ENCODE measurements at regions not wholly inside any gene's neighbourhood (a gene's known extent, or its start where the extent isn't known, plus 50 kb on each side); places are given as distances from the start of the nearest gene placed in this dataset.

DNA sequence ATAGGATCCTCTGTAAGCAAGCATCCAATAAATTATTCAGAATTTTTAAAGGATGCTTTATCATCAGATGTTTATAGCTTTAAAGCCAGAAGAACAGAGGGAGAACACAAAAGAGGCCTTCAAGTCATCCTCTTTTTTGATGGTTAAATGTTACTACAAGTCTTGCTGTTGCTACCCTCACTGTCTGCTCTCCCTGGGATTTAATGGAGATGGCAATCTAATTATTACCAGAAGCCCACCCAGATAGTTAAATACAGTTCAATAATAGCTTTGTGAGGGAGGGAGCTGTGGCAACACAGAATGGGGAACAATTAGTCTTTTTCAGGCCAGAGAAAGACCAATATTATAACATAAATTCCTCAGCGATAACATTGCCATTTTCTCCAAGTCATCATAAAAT, 87.0 kb upstream of the ACTBL2 start:
- TF ChIP-seq, protein P1, sequence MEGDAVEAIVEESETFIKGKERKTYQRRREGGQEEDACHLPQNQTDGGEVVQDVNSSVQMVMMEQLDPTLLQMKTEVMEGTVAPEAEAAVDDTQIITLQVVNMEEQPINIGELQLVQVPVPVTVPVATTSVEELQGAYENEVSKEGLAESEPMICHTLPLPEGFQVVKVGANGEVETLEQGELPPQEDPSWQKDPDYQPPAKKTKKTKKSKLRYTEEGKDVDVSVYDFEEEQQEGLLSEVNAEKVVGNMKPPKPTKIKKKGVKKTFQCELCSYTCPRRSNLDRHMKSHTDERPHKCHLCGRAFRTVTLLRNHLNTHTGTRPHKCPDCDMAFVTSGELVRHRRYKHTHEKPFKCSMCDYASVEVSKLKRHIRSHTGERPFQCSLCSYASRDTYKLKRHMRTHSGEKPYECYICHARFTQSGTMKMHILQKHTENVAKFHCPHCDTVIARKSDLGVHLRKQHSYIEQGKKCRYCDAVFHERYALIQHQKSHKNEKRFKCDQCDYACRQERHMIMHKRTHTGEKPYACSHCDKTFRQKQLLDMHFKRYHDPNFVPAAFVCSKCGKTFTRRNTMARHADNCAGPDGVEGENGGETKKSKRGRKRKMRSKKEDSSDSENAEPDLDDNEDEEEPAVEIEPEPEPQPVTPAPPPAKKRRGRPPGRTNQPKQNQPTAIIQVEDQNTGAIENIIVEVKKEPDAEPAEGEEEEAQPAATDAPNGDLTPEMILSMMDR (IDR thresholded peaks at IDR 0.05) = no peak

DNA sequence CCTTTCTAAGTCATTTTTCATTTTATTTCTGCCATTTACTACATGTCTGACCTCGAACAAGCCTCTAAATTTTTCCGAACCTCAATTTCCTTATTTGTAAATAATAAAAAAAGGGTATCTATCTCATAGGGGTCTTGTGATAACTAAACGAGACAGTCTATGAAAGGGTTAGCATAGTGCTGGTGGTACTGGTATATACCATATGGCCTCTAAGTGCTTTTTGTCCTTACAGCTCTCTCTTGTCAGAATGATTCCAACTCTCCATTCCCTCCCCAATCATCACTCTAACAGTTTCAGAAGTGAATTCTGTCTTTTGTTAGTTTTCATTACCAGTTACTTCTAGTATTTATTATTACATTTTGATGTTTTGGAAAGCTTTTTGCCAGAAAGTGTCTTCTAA, 85.5 kb upstream of the ACTBL2 start:
- TF ChIP-seq, protein P1 (IDR thresholded peaks at IDR 0.05) = no peak

DNA sequence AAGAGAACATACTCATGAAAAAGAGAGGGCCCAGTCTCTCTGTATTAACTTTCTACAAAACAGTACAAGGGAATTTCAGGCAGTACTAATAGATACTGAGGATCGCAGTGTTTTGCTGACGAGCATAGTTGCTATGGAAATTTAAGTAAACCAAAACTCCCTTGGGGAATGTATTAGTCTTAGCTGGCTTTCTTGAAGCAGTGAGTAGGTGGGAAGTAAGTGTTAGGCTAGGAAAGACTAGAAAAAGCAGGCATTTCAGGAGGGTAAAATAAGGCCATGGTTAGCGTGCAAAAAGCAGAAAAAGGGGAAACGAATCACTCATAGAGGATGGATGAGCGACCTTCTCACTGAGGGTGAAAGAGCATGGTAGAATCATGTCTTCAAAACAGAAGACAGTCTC, 84.3 kb upstream of the ACTBL2 start:
- TF ChIP-seq, protein P1 (IDR thresholded peaks at IDR 0.05) = no peak

DNA sequence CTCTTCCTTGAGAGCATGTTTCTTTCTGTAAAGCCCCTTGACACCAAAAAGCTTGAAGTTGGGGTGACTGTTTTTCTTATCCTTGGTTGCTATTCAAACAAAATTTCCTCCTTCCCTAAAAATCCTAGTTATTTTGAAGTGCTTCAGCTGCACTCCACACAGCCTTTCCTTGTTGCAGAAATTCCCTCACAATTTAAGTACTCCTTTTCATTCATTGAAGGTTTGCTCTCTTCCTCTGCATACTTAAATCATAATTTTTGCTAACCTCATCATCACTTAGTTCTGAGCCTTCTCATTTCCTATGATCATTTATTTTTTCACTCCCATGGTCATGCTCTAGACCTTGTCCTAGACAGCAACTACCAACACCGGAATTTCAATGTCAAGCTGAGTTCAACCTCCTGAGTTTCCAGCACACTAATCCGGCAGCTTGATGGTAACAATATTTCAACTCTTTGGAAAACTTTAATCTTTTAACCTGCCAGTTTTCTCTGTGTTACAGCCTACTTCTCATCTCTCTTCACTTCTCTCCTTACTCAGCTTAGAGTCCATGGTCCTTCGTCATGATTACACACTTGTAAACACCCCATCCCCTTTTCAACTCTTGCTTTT, 78.7 kb upstream of the ACTBL2 start:
- TF ChIP-seq, protein P1 (IDR thresholded peaks at IDR 0.05) = no peak

DNA sequence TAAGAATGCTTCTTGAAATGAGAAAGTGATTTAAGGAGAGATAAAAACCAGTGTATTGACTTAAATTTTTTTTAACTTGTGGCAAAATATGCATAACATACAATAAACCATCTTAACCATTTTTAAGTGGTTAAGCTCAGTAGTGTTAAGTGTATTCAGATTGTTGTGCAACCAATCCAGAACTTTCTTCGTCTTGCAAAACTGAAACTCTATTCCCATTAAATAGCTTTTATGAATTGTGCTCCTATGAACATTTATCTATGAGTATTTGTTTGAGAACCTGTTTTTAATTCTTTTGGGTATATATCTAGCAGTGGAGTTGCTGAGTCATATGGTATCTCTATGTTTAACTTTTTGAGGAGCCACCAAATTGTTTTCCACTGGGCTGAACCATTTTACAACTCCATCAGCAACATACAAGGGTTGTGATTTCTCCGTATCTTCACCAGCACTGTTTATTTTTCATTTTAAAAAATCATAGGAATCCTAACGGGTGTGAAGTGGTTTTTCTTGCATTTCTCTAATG, 76.6 kb upstream of the ACTBL2 start:
- TF ChIP-seq, protein P1 (IDR thresholded peaks at IDR 0.05) = no peak

DNA sequence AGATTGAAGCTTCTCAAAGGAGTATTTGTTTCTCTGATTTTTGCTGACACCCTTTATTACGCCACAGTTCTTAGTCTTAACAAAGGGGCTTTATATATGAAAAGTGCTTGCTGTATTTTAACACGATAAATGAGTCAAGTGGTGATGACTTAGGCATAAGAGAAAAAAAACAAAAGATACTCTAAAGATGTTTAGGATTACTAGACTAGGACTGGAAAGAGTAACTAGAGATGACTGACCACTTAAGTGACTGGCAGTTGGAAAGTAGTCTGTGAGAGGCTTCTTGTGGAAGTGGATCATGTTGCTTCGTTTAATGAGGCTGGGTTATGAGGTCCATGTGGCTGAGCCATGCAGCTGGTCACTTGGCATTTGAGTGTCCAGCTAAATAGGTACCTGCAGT, 69.4 kb upstream of the ACTBL2 start:
- TF ChIP-seq, protein P1 (IDR thresholded peaks at IDR 0.05) = no peak

DNA sequence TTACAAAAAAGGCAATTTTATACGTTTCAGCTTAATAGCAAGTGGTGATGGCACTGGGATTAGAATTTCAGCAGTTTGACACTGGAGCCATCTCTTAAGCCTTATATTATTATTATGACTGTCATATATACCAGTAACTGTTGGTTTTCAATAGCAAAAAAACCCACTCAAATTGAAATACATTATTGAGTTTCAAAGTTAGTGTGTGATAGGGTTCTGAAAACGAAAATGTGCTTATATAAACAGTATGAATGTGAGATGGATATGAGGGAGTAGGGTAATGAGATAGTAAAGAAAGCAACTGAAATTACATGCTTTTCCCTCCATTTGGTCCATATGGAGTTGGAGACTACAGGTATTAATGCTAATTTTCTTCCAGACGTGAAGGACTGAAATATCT, 68.6 kb upstream of the ACTBL2 start:
- TF ChIP-seq, protein P1 (IDR thresholded peaks at IDR 0.05) = no peak

DNA sequence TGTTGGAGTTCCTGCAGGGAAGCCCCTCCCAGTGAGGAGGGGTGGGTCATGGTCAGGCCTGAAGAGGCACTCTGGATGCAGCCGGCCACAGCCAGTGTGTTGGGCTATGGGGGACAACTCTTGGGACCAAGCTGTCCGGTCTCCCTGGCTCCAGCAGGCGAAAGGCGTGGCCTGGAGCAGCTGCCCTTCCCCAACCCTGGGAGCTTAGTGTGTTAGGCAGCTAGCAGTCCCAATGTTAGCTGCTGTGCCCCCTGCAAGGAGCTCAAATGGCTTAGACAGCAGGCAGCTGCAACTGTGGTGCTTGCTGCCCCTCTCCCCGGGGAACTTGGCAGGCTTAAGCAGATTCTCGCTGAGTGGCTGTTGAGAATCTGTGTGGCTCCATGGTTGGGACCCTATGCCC, 67.5 kb upstream of the ACTBL2 start:
- TF ChIP-seq, protein P1 (IDR thresholded peaks at IDR 0.05) = no peak
